ENCODE measurements at regions not wholly inside any gene's neighbourhood (a gene's known extent, or its start where the extent isn't known, plus 50 kb on each side); places are given as distances from the start of the nearest gene placed in this dataset.

DNA sequence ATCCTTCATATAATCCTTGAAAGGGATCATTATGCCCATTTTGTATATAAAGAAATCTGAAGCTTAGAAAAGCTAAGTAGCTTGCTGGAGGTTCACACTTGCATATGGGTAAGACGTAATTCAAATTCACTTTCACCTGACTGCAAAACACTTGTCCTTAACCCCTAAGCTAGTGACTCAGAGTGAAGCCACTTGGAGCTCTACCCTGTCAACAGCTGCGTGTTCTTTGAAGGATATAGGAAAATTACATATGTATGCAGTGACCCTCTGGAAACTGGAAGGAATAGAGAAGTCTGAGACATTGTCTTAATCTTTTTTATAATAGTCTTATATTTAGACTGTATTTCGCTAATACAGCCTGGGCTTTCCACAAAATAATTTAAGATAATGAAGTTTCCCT, 80.0 kb upstream of the STK32A start:
- TF ChIP-seq, protein P1, sequence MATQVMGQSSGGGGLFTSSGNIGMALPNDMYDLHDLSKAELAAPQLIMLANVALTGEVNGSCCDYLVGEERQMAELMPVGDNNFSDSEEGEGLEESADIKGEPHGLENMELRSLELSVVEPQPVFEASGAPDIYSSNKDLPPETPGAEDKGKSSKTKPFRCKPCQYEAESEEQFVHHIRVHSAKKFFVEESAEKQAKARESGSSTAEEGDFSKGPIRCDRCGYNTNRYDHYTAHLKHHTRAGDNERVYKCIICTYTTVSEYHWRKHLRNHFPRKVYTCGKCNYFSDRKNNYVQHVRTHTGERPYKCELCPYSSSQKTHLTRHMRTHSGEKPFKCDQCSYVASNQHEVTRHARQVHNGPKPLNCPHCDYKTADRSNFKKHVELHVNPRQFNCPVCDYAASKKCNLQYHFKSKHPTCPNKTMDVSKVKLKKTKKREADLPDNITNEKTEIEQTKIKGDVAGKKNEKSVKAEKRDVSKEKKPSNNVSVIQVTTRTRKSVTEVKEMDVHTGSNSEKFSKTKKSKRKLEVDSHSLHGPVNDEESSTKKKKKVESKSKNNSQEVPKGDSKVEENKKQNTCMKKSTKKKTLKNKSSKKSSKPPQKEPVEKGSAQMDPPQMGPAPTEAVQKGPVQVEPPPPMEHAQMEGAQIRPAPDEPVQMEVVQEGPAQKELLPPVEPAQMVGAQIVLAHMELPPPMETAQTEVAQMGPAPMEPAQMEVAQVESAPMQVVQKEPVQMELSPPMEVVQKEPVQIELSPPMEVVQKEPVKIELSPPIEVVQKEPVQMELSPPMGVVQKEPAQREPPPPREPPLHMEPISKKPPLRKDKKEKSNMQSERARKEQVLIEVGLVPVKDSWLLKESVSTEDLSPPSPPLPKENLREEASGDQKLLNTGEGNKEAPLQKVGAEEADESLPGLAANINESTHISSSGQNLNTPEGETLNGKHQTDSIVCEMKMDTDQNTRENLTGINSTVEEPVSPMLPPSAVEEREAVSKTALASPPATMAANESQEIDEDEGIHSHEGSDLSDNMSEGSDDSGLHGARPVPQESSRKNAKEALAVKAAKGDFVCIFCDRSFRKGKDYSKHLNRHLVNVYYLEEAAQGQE (IDR thresholded peaks at IDR 0.05): no peak
- TF ChIP-seq, protein P2, sequence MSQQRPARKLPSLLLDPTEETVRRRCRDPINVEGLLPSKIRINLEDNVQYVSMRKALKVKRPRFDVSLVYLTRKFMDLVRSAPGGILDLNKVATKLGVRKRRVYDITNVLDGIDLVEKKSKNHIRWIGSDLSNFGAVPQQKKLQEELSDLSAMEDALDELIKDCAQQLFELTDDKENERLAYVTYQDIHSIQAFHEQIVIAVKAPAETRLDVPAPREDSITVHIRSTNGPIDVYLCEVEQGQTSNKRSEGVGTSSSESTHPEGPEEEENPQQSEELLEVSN (IDR thresholded peaks at IDR 0.05; ENCODE audit: borderline replicate concordance, low read depth): no peak
- TF ChIP-seq, protein P3, sequence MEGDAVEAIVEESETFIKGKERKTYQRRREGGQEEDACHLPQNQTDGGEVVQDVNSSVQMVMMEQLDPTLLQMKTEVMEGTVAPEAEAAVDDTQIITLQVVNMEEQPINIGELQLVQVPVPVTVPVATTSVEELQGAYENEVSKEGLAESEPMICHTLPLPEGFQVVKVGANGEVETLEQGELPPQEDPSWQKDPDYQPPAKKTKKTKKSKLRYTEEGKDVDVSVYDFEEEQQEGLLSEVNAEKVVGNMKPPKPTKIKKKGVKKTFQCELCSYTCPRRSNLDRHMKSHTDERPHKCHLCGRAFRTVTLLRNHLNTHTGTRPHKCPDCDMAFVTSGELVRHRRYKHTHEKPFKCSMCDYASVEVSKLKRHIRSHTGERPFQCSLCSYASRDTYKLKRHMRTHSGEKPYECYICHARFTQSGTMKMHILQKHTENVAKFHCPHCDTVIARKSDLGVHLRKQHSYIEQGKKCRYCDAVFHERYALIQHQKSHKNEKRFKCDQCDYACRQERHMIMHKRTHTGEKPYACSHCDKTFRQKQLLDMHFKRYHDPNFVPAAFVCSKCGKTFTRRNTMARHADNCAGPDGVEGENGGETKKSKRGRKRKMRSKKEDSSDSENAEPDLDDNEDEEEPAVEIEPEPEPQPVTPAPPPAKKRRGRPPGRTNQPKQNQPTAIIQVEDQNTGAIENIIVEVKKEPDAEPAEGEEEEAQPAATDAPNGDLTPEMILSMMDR (IDR thresholded peaks at IDR 0.05): no peak
- TF ChIP-seq CHD4 (IDR thresholded peaks at IDR 0.05; ENCODE audit: borderline replicate concordance) (no peak), HEYL (CRISPR knock-in tag; IDR thresholded peaks at IDR 0.05) (no peak), POLR2A (IDR thresholded peaks at IDR 0.05; ENCODE audit: low read length) (no peak)
- TF ChIP-seq, protein P4, sequence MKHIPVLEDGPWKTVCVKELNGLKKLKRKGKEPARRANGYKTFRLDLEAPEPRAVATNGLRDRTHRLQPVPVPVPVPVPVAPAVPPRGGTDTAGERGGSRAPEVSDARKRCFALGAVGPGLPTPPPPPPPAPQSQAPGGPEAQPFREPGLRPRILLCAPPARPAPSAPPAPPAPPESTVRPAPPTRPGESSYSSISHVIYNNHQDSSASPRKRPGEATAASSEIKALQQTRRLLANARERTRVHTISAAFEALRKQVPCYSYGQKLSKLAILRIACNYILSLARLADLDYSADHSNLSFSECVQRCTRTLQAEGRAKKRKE (CRISPR knock-in tag; IDR thresholded peaks at IDR 0.05; ENCODE audit: low read depth): no peak
- TF ChIP-seq, protein P5, sequence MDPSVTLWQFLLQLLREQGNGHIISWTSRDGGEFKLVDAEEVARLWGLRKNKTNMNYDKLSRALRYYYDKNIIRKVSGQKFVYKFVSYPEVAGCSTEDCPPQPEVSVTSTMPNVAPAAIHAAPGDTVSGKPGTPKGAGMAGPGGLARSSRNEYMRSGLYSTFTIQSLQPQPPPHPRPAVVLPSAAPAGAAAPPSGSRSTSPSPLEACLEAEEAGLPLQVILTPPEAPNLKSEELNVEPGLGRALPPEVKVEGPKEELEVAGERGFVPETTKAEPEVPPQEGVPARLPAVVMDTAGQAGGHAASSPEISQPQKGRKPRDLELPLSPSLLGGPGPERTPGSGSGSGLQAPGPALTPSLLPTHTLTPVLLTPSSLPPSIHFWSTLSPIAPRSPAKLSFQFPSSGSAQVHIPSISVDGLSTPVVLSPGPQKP (IDR thresholded peaks at IDR 0.05; ENCODE audit: low read depth, low read length): no peak
